ENCODE measurements at regions not wholly inside any gene's neighbourhood (a gene's known extent, or its start where the extent isn't known, plus 50 kb on each side); places are given as distances from the start of the nearest gene placed in this dataset.

GRCh38 chr2:66957677-66958076, 439.5 kb upstream of the ETAA1 start:
- Histone ChIP-seq H3K4me3 (ENCODE audit: low read depth, low read length) (no peak overlapping the region), H3K27me3 (replicated peaks) (no peaks in the 10 kb centered on the region), H3K27ac (no peak overlapping the region), H3K36me3 (replicated peaks) (no peaks in the 10 kb centered on the region)
- in situ Hi-C loops (cut with HindIII; ENCODE audit: low pct_ligation_motif_present, low sequenced_read_pairs), result no loop called here
- no peak for TF ChIP-seq CTCF (IDR thresholded peaks at IDR 0.05; ENCODE audit: low read depth, low read length, missing control alignments)
- no peak for DNase-seq

- TF ChIP-seq CTCF (IDR thresholded peaks at IDR 0.05; ENCODE audit: low read depth, low read length, missing control alignments), result no peak
Observed at GRCh38 chr2:66960161-66960560, 437.0 kb upstream of the ETAA1 start.

GRCh38 chr2:66962716-66963115, 434.4 kb upstream of the ETAA1 start:
- H3K27ac ChIP-seq, result no peak overlapping the region
- in situ Hi-C loops (cut with HindIII; ENCODE audit: low pct_ligation_motif_present, low sequenced_read_pairs), result no loop called here
- H3K36me3 ChIP-seq (replicated peaks), result no peaks in the 10 kb centered on the region
- H3K4me3 ChIP-seq (ENCODE audit: low read depth, low read length), result no peak overlapping the region
- no peak for TF ChIP-seq CTCF (IDR thresholded peaks at IDR 0.05; ENCODE audit: low read depth, low read length, missing control alignments)
- no peak for DNase-seq
- H3K27me3 ChIP-seq (replicated peaks), result no peaks in the 10 kb centered on the region

More at GRCh38 chr2:66960161-66960560, 437.0 kb upstream of the ETAA1 start:
- in situ Hi-C loops (cut with HindIII; ENCODE audit: low pct_ligation_motif_present, low sequenced_read_pairs), result no loop called here
- H3K36me3 ChIP-seq (replicated peaks), result no peaks in the 10 kb centered on the region
- no peak overlapping the region for H3K27ac ChIP-seq
- DNase-seq, result no peak
- H3K27me3 ChIP-seq (replicated peaks), result no peaks in the 10 kb centered on the region
- H3K4me3 ChIP-seq (ENCODE audit: low read depth, low read length), result no peak overlapping the region

- no peaks in the 10 kb centered on the region for H3K36me3 ChIP-seq (replicated peaks)
- TF ChIP-seq CTCF (IDR thresholded peaks at IDR 0.05; ENCODE audit: low read depth, low read length, missing control alignments), result no peak
- H3K4me3 ChIP-seq (ENCODE audit: low read depth, low read length), result no peak overlapping the region
- no peak overlapping the region for H3K27ac ChIP-seq
- DNase-seq, result peak; percentile 38
- in situ Hi-C loops (cut with HindIII; ENCODE audit: low pct_ligation_motif_present, low sequenced_read_pairs), result no loop called here
- no peaks in the 10 kb centered on the region for H3K27me3 ChIP-seq (replicated peaks)
Observed at GRCh38 chr2:66966631-66967030, 430.5 kb upstream of the ETAA1 start.

- Histone ChIP-seq H3K36me3 (replicated peaks) (no peaks in the 10 kb centered on the region), H3K27ac (no peak overlapping the region), H3K4me3 (ENCODE audit: low read depth, low read length) (no peak overlapping the region), H3K27me3 (replicated peaks) (no peaks in the 10 kb centered on the region)
- no peak for TF ChIP-seq CTCF (IDR thresholded peaks at IDR 0.05; ENCODE audit: low read depth, low read length, missing control alignments)
- no peak for DNase-seq
- in situ Hi-C loops (cut with HindIII; ENCODE audit: low pct_ligation_motif_present, low sequenced_read_pairs), result no loop called here
Observed at GRCh38 chr2:66968946-66969345, 428.2 kb upstream of the ETAA1 start.

- in situ Hi-C loops (cut with HindIII; ENCODE audit: low pct_ligation_motif_present, low sequenced_read_pairs), result no loop called here
- H3K27me3 ChIP-seq (replicated peaks), result no peaks in the 10 kb centered on the region
- H3K4me3 ChIP-seq (ENCODE audit: low read depth, low read length), result no peak overlapping the region
- DNase-seq, result no peak
- no peak for TF ChIP-seq CTCF (IDR thresholded peaks at IDR 0.05; ENCODE audit: low read depth, low read length, missing control alignments)
- H3K36me3 ChIP-seq (replicated peaks), result no peaks in the 10 kb centered on the region
- H3K27ac ChIP-seq, result no peak overlapping the region
Observed at GRCh38 chr2:66981074-66981473, 416.1 kb upstream of the ETAA1 start.
